Activated gamma-delta T cell treated with anti-CD3 and anti-CD28 coated beads, Interleukin-2, amount 50 U/mL, for 16 hours (primary cell): ENCODE measurements at regions not wholly inside any gene's neighbourhood (a gene's known extent, or its start where the extent isn't known, plus 50 kb on each side); places are given as distances from the start of the nearest gene placed in this dataset.

Experiments
- DNase-seq: peaks from one replicate; pipeline ENCODE4 v3.0.0-alpha.2; 2020; ENCODE audit warnings: low read depth

DNA sequence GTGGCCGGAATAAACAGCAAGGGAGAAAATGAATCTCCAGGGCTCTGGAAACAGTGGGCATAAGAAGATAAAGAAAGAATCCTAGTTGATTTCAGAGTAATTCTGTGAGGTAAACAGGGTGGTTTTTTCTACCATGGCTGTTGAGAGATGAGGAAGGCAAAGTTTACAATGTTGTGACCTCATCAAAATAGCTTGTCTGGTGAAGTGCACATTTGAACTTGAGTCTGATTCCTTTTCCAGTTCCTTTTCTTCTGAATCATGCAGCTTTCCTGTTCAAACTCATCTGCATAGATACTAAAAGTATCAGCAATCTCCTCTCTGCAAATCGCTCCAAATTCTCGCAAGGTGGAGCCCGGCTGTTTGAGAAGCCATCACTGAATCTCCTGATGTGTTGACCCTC lies 161.7 kb downstream of the PLPP3 start:
- DNase-seq: no peak

DNA sequence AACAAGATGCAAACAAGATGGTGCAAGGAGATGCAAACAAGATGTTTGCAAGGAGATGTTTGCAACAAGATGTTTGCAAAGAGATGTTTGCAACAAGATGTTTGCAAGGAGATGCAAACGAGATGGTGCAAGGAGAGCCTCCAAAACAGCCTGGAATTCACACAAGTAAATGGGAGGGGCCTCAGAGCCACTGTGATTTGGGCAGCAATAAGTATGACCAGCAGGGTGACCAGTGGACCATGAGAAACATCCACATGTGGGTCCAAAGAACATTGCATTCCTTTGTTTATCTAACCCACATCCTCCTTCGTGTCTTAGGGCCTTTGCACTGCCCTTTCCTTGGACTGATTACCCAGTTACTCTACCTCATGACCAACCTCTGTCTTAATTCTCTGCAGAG lies 162.9 kb downstream of the PLPP3 start:
- DNase-seq: no peak

DNA sequence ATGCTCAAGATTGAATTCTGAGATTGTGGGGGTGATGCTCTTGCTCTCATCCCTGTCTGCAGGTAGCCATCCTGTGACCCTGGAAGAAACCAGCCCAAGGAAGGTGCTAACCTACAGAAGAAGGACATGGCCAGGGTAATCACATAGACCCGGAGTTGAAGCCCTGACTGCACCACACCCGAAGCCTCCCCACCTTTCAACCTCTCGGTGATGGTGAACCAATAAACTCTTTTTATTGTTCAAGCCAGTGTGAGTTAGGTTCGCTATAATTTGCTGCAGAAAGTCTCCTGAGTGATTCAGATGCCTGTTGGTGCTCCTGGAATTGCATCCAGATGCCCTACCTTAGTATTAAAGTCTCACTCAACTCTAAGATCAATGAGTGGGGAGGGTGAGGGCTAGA lies 163.6 kb downstream of the PLPP3 start:
- no peak for DNase-seq

DNA sequence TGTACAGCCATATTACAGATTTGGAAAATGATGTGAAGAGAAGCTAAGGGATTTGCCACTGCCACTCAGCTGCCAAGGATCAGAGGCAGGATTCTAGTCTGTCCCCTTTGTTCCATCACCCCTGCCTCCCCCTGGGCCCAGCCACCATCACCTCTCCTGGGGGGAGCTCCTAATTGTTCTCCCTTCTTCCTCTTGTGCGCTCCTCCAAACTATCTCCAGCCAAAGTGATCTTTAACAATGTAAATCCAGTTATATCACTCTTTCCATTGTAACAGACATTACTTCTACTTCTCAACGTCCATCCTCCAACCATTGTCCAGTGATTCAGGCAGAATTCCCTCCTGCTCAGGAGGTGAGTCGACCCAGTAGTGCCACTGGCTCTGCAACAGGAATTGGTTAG lies 164.1 kb downstream of the PLPP3 start:
- no peak for DNase-seq

DNA sequence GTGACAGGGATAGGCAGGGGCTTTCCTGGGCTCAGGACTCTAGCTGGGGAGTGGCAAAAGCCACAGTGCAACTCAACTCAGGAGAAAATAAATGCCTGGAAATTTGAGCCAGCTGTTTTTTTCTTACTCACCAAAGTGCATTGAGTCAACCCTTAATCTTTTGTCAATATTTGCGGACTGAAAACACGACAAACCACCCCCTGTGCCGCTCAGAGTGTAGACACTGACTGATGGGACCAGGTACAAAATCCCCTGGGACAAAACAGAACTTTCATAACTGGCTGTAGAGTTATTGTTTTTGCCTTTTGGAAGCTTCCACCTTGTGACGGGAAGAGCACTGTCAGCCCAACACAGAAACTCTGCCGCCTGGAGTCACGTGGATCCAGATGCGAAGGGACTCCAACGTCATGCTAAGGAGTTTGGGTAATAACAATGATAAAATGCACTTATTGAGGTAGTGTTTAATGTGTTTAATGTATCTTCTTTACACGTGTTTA lies 164.6 kb downstream of the PLPP3 start:
- DNase-seq: no peak

- DNase-seq: no peak
Measured at GRCh38 chr1:56413671-56414199, 165.6 kb downstream of the PLPP3 start.

GRCh38 chr1:56411484-56412180 lies 167.7 kb downstream of the PLPP3 start:
- no peak for DNase-seq

DNA sequence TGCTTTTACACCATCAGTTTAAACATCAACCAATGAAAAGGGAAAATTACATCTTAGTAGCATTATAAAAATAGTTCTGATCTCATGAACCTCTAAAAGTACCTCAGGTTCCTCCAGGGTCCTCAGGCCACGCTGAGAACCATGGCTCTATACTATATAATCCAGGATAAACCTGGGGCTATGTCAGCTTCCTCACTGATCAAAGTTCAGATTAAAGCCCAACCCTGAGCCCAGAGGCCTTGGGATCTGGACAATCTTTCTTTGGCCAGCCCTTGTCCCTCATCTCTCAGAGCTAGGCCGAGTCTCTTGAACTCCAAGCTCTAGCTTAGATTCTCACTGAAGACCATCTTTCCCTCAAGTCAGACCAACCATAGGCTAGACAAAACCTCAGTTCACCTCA lies 168.3 kb downstream of the PLPP3 start:
- no peak for DNase-seq

GRCh38 chr1:56410405-56410804 lies 169.0 kb downstream of the PLPP3 start:
- DNase-seq: no peak

GRCh38 chr1:56409112-56409691 lies 170.2 kb downstream of the PLPP3 start:
- no peak for DNase-seq

DNA sequence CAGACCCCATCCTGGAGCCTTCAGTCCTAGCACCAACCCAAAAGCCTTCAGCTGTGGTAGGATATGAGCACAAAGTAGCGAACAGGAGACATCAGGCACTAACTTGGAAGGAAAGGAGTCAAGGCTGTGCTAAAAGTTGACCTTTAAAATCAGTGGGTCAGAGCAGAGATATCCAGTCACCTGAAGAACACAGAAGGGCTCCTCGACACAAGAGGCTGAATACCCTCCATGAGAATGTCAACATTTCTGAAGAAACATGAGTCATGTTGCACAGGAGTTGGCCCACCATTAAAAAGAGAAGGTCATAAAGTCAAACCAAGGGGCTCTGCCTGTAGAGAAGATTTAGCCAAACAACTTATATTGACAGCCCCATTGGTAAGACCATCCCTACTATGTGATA lies 172.5 kb downstream of the PLPP3 start:
- DNase-seq: no peak

GRCh38 chr1:56404561-56405030 lies 174.8 kb downstream of the PLPP3 start:
- no peak for DNase-seq

DNA sequence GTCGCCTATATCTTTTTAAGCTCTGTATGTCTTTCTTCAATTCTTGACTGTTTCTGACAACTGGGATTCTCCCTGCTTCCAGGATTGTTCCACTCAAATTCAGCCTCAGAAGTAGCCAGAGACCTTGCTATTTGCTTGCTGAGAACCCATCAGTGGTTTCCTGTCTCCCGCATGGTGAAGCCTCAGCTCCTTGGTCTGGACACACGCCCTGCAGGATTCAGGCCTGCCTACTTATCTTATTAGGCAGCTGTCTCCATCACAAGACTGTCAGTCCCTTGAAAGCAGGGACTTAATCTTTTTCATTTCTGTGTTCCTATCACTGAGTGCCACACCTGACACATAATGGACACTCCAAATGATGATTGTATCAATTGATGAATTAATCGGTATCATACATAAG lies 175.3 kb downstream of the PLPP3 start:
- no peak for DNase-seq

GRCh38 chr1:56403321-56403720 lies 176.0 kb downstream of the PLPP3 start:
- DNase-seq: no peak

DNA sequence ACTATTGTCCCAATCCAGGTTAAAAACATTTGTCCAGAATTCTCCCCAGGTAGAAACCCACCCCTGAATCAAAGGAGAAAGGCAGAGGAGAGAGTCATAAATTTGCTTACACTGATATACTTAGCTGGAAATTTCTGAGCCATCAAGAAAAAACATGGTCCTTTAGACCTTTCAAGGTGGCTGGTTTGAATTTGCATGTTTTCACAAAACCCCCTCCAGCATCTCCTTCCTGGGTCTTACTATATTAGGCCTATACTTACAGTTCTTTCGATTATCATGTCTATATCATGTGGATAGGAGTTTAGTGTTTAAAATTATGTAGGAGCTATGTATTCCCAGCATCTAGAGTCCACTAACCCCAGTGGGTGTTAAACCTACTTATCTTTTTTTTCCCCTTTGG lies 178.2 kb downstream of the PLPP3 start:
- DNase-seq: no peak

DNA sequence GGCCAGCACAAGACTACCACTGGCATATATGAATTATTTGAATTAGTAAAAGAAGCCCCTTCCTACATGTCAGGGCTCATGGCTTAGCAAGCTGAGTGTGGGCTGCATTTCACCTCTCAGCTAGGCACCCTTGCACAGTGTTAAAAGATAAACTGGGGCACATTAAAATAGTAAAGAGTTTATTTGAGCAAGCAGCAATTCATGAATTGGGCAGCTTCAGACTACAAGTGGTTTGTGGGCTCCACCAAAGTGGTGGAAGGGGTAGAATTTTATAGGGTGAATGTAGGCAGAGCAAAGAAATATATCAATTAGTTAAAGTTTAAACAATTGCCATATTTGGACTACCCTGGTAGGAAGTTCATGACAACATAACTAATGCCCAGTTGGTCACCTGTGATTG lies 178.8 kb downstream of the PLPP3 start:
- no peak for DNase-seq

GRCh38 chr1:56399795-56400194 lies 179.6 kb downstream of the PLPP3 start:
- no peak for DNase-seq

- DNase-seq: no peak
Measured at GRCh38 chr1:56399326-56399725, 180.0 kb downstream of the PLPP3 start.

DNA sequence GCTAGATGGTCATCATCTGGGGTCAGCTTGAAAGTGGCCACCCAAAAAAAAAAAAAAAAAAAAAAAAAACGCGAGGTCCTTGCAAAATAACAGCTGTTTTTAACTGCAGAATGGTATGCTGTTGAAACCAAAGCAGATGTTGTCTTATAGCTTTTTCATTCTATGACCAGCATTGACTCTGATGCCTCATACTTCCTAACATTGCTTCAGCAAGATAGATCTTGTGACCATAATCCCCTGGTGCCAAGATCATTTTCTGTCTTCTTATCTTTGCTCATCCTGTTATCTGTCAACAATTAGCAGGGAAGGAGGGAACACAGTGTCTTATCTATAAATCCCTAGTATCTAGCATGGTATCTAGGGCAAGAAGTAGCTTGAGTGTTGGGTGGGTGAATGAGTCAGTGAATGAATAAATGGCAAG lies 181.5 kb downstream of the PLPP3 start:
- DNase-seq: no peak

DNA sequence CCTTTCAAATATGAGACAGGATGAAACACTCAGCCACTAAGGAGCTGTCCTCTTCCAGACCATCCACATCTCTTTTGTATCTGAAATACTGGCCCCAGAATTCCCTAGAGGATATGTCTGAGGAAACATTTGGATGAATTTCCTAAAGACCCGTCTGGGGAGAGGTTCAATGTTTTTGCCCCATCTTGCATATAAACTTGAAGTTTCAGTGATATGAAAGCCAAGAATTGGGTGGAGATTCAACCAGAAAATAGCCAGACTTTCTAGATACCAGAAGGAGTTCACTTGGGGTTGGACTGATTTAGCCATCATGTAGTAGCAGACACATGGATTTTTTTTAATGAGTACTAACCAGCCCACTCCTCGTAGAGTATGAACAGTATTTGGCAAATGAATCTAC lies 182.0 kb downstream of the PLPP3 start:
- no peak for DNase-seq

DNA sequence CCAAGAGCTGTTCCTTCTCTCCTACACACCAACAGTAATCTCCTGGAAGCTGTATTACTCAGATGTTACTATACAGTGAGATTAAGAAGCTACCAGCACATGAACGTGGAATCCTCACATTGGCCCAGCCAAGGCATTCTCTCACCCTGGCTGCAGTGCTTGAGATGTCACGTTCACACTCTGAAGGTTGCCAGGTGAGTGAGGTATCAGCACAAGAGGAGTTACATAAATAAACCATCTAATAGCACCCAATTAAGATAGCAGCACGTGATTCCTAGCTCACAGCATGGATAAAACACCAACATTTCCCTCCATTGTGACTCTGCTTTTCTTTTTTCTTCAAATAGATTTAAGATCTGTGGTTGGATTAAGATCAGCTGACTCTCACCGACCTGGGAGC lies 182.8 kb downstream of the PLPP3 start:
- DNase-seq: no peak

DNA sequence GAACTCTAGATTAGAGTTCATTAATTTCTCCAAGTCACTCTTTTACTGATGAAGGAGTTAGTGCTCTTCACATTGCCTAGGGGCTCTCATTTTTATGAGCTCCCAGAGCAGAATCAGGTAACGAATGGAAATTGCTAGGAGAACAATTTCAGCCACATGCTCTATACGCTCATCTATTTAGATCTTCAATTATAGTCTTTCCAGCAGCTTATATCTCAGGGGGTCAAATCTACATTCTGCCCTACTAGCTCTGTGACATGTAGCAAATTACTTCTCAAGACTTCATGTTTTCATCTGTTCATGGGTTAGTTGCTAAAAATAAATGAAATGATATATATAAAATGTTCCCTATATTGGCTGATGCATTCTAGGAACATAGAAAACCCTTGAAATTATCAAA lies 183.6 kb downstream of the PLPP3 start:
- no peak for DNase-seq

GRCh38 chr1:56394298-56394697 lies 185.1 kb downstream of the PLPP3 start:
- no peak for DNase-seq
